A673 (cell line): ENCODE measurements at regions not wholly inside any gene's neighbourhood (a gene's known extent, or its start where the extent isn't known, plus 50 kb on each side); places are given as distances from the start of the nearest gene placed in this dataset.

Experiments
- BruUV-seq: library from RNA; stranded (reverse); fragments of 400-500 nt; replicated peaks from 2 replicates; lab custom pipeline; 2021; lab: Mats Ljungman, UMichigan
- CTCF ChIA-PET: fragments of 300-600 bp; sonication (Branson Sonifier 250); formaldehyde crosslinking; loops from one replicate; lab custom pipeline; 2022; ENCODE audit warnings: antibody characterized with exemption; lab: Charles Lee
- POLR2A ChIA-PET: fragments of 300-600 bp; sonication (Branson Sonifier 250); formaldehyde crosslinking; loops from one replicate; lab custom pipeline; 2022; ENCODE audit warnings: antibody characterized with exemption; ENCODE audit not compliant: low non-redundant PET; lab: Charles Lee
- DNase-seq: peaks from one replicate; pipeline ENCODE4 v3.0.0-alpha.2; 2015; ENCODE audit warnings: low spot score
- H3K27ac ChIP-seq: fragments of 200-600 bp; sonication (generic); 2 replicates; pipeline ENCODE4 v1.5.1; 2016; ENCODE audit warnings: mixed run types, low read depth, mild to moderate bottlenecking, mixed read lengths, antibody characterized with exemption, low read length; ENCODE audit not compliant: poor library complexity, severe bottlenecking
- H3K27me3 ChIP-seq: fragments of 200-600 bp; sonication (generic); replicated peaks from 2 replicates; pipeline ENCODE4 v1.6.1; 2017; ENCODE audit warnings: mixed run types, low read depth, mild to moderate bottlenecking, mixed read lengths, antibody characterized with exemption, low read length; ENCODE audit not compliant: insufficient read depth, poor library complexity
- H3K36me3 ChIP-seq: fragments of 200-600 bp; sonication (generic); 2 replicates; pipeline ENCODE4 v1.6.1; 2016; ENCODE audit warnings: mixed run types, mild to moderate bottlenecking, mixed read lengths, antibody characterized with exemption, low read length; ENCODE audit not compliant: insufficient read depth, poor library complexity, severe bottlenecking
- H3K4me1 ChIP-seq: fragments of 200-600 bp; sonication (generic); 2 replicates; pipeline ENCODE4 v1.6.1; 2017; ENCODE audit warnings: mixed run types, mild to moderate bottlenecking, mixed read lengths, antibody characterized with exemption, low read length; ENCODE audit not compliant: insufficient read depth, poor library complexity, severe bottlenecking
- H3K4me3 ChIP-seq: fragments of 200-600 bp; sonication (generic); 2 replicates; pipeline ENCODE4 v1.5.1; 2016; ENCODE audit warnings: low read depth, mixed run types, mild to moderate bottlenecking, mixed read lengths, low read length; ENCODE audit not compliant: poor library complexity, severe bottlenecking
- H3K9me3 ChIP-seq: fragments of 200-600 bp; sonication (generic); 2 replicates; pipeline ENCODE4 v1.6.1; 2016; ENCODE audit warnings: mixed run types, low read depth, mild to moderate bottlenecking, mixed read lengths, antibody characterized with exemption, low read length; ENCODE audit not compliant: poor library complexity, severe bottlenecking
- CTCF ChIP-seq: fragments of 300-800, 200-600 bp; sonication (generic); conservative IDR thresholded peaks from 2 replicates; pipeline ENCODE4 v1.5.1; 2017; ENCODE audit warnings: low read depth, mild to moderate bottlenecking, antibody characterized with exemption, low read length, moderate library complexity, mixed read lengths
- EZH2 ChIP-seq: fragments of 200-600 bp; sonication (generic); IDR thresholded peaks from 2 replicates; pipeline ENCODE4 v1.6.1; 2017; ENCODE audit warnings: borderline replicate concordance, low read depth, mild to moderate bottlenecking, mixed read lengths, antibody characterized with exemption, low read length; ENCODE audit not compliant: poor library complexity, severe bottlenecking
- intact Hi-C: fragments of 100-400 bp; cut with micrococcal nuclease; formaldehyde crosslinking; loops from one replicate; pipeline ENCODE4 v1.10.0; 2022; ENCODE audit not compliant: unreplicated experiment

GRCh38 chr12:124453419-124454351 is 113.7 kb downstream of the NCOR2 start:
- peaks cover 17% of the 10 kb centered on the region for H3K36me3 ChIP-seq
- H3K27ac ChIP-seq: peak overlapping the region; percentile 83
- no peaks in the 10 kb centered on the region for H3K27me3 ChIP-seq
- H3K4me3 ChIP-seq: no peak overlapping the region
- TF ChIP-seq EZH2 (no peak), CTCF (no peak)
- peaks cover 62% of the 10 kb centered on the region for H3K4me1 ChIP-seq
- ChIA-PET POLR2A (interaction anchor here (0.6 kb wide), 1 partner anchor 177 kb away, joined by 3 read pairs; no protein-coding TSS in a partner anchor), CTCF (no interaction called here)
- no peaks in the 10 kb centered on the region for H3K9me3 ChIP-seq
- intact Hi-C loops: no loop called here
- BruUV-seq: no TSS peak
- peak; percentile 94 for DNase-seq

GRCh38 chr12:124452576-124453331 is 114.7 kb downstream of the NCOR2 start:
- Histone ChIP-seq H3K4me1 (peaks cover 55% of the 10 kb centered on the region), H3K27ac (peak overlapping the region; percentile 83), H3K36me3 (peaks cover 20% of the 10 kb centered on the region), H3K27me3 (no peaks in the 10 kb centered on the region), H3K9me3 (no peaks in the 10 kb centered on the region), H3K4me3 (no peak overlapping the region)
- TF ChIP-seq EZH2 (no peak), CTCF (no peak)
- POLR2A ChIA-PET: interaction anchor here (0.6 kb wide), 1 partner anchor 176 kb away, joined by 3 read pairs; no protein-coding TSS in a partner anchor
- no TSS peak for BruUV-seq
- DNase-seq: no peak
- intact Hi-C loops: no loop called here
- CTCF ChIA-PET: no interaction called here

DNA sequence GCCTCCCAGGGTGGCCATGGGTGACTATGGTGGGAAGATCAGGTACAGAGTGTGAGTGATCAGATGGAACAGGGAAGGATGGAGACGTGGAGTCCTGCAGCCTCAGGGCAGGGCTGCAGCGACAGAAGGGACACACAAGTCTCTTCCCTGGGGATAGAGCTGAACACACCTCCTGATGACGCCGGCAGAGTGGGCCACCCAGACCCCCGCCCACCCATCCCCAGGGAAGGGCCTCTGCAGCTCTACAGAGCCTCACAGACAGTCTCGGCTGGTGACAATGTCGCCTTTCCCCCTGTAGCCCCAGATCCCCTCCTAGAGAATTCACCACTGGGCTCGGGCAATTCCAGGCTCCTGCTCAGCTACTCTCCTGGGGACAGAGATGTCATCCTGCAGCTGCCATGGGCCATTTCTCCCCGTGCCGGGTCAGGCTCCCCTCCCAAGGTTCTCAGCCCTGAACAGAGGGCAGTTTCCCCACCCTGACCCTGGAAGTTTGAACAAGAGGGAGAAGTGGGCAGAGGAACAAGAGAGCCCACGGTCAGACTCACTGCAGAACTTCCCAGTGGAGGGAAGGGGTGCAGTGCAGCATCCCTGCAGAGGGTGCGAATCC is 115.7 kb downstream of the NCOR2 start:
- H3K27me3 ChIP-seq: no peaks in the 10 kb centered on the region
- peaks cover 45% of the 10 kb centered on the region for H3K4me1 ChIP-seq
- no peak for DNase-seq
- intact Hi-C loops: no loop called here
- H3K4me3 ChIP-seq: no peak overlapping the region
- ChIA-PET CTCF (no interaction called here), POLR2A (no interaction called here)
- no peak for TF ChIP-seq EZH2
- BruUV-seq: no TSS peak
- no peaks in the 10 kb centered on the region for H3K9me3 ChIP-seq
- peak overlapping the region; percentile 33 for H3K27ac ChIP-seq
- H3K36me3 ChIP-seq: peaks cover 23% of the 10 kb centered on the region
